Endothelial cell of umbilical vein (primary cell): ENCODE measurements at regions not wholly inside any gene's neighbourhood (a gene's known extent, or its start where the extent isn't known, plus 50 kb on each side); places are given as distances from the start of the nearest gene placed in this dataset.

ENCODE experiments used
- CTCF ChIP-seq, 2 donors: IDR thresholded peaks; 1 replicate in 1 of 2; 2 replicates in 1 of 2; pipeline ENCODE4 v1.5.1; 2011; ENCODE audit warnings: low read length in 2 of 2, mild to moderate bottlenecking in 2 of 2, moderate library complexity in 2 of 2, control low read depth in 1 of 2, inconsistent platforms in 1 of 2, low read depth in 1 of 2; ENCODE audit not compliant: insufficient read depth in 1 of 2; ENCODE audit errors: extremely low read depth in 1 of 2
- EZH2 ChIP-seq: IDR thresholded peaks from 2 replicates; pipeline ENCODE4 v1.6.1; 2012; ENCODE audit warnings: borderline replicate concordance, low read depth, mild to moderate bottlenecking, moderate library complexity, low read length, inconsistent platforms; ENCODE audit not compliant: severe bottlenecking
- FOS ChIP-seq: IDR thresholded peaks from 2 replicates; pipeline ENCODE4 v1.6.1; 2011; ENCODE audit warnings: mild to moderate bottlenecking, low read length, moderate library complexity, borderline replicate concordance; ENCODE audit not compliant: insufficient read depth
- GATA2 ChIP-seq: IDR thresholded peaks from 2 replicates; pipeline ENCODE4 v1.7.0; 2011; ENCODE audit warnings: low read depth, mild to moderate bottlenecking, moderate library complexity, mixed read lengths, low read length; ENCODE audit not compliant: insufficient read length, insufficient read depth
- JUN ChIP-seq: IDR thresholded peaks from 2 replicates; pipeline ENCODE4 v1.6.1; 2011; ENCODE audit warnings: borderline replicate concordance, low read depth; ENCODE audit not compliant: insufficient read length, insufficient read depth
- MAX ChIP-seq: IDR thresholded peaks from 2 replicates; pipeline ENCODE4 v1.6.1; 2011; ENCODE audit not compliant: insufficient read depth, insufficient read length
- MYC ChIP-seq: IDR thresholded peaks from one replicate; pipeline ENCODE4 v1.6.1; 2011; ENCODE audit warnings: mild to moderate bottlenecking, low read depth, low read length
- POLR2A ChIP-seq: IDR thresholded peaks from 2 replicates; pipeline ENCODE4 v1.6.1; 2012; ENCODE audit warnings: low read depth, mild to moderate bottlenecking, control low read depth, low read length
- POLR2AphosphoS5 ChIP-seq: IDR thresholded peaks from 2 replicates; pipeline ENCODE4 v1.6.1; 2012; ENCODE audit warnings: low read depth, mild to moderate bottlenecking, control low read depth, low read length, moderate library complexity; ENCODE audit not compliant: insufficient read depth

GRCh38 chr2:144011098-144011497 lies 508.8 kb downstream of the ZEB2 start:
- TF ChIP-seq CTCF (IDR thresholded peaks at IDR 0.05; ENCODE audit: extremely low read depth in 1 of 2, insufficient read depth in 1 of 2, low read depth in 1 of 2, low read length in 2 of 2) (no peak), MAX (no peak), EZH2 (no peak), POLR2A (no peak), JUN (no peak), POLR2AphosphoS5 (no peak), GATA2 (no peak), FOS (no peak), MYC (no peak)
